Stimulated activated CD4-positive, alpha-beta T cell treated with anti-CD3 and anti-CD28 coated beads, Interleukin-4, amount 100 ng/mL, for 24 hours (primary cell): ENCODE measurements at regions not wholly inside any gene's neighbourhood (a gene's known extent, or its start where the extent isn't known, plus 50 kb on each side); places are given as distances from the start of the nearest gene placed in this dataset.

ENCODE experiments used
- DNase-seq: peaks from one replicate; pipeline ENCODE4 v3.0.0-alpha.2; 2020

GRCh38 chr7:46746695-46747687, 825.9 kb upstream of the IGFBP3 start:
- DNase-seq: no peak

GRCh38 chr7:46745707-46746090, 824.6 kb upstream of the IGFBP3 start:
- DNase-seq: no peak

- no peak for DNase-seq
Measured at GRCh38 chr7:46744957-46745706, 824.1 kb upstream of the IGFBP3 start.

- no peak for DNase-seq
Measured at GRCh38 chr7:46742601-46743000, 821.5 kb upstream of the IGFBP3 start.

GRCh38 chr7:46741938-46742540, 821.0 kb upstream of the IGFBP3 start:
- no peak for DNase-seq

- DNase-seq: no peak
Measured at GRCh38 chr7:46741181-46741580, 820.1 kb upstream of the IGFBP3 start.

GRCh38 chr7:46739518-46740234, 818.6 kb upstream of the IGFBP3 start:
- no peak for DNase-seq

- DNase-seq: no peak
Measured at GRCh38 chr7:46738796-46739195, 817.7 kb upstream of the IGFBP3 start.

GRCh38 chr7:46738165-46738564, 817.1 kb upstream of the IGFBP3 start:
- no peak for DNase-seq

- no peak for DNase-seq
Measured at GRCh38 chr7:46725838-46726237, 804.8 kb upstream of the IGFBP3 start.

GRCh38 chr7:46725136-46725535, 804.1 kb upstream of the IGFBP3 start:
- DNase-seq: no peak

- DNase-seq: no peak
Measured at GRCh38 chr7:46723742-46724141, 802.7 kb upstream of the IGFBP3 start.

- DNase-seq: no peak
Measured at GRCh38 chr7:46723003-46723402, 801.9 kb upstream of the IGFBP3 start.

- DNase-seq: no peak
Measured at GRCh38 chr7:46720761-46721160, 799.7 kb upstream of the IGFBP3 start.

- no peak for DNase-seq
Measured at GRCh38 chr7:46719616-46720015, 798.5 kb upstream of the IGFBP3 start.

- no peak for DNase-seq
Measured at GRCh38 chr7:46716926-46717325, 795.9 kb upstream of the IGFBP3 start.

GRCh38 chr7:46715579-46715978, 794.5 kb upstream of the IGFBP3 start:
- DNase-seq: no peak

GRCh38 chr7:46714904-46715303, 793.8 kb upstream of the IGFBP3 start:
- no peak for DNase-seq

- no peak for DNase-seq
Measured at GRCh38 chr7:46713868-46714596, 793.0 kb upstream of the IGFBP3 start.

- DNase-seq: no peak
Measured at GRCh38 chr7:46710927-46711326, 789.9 kb upstream of the IGFBP3 start.

- DNase-seq: no peak
Measured at GRCh38 chr7:46707973-46708372, 786.9 kb upstream of the IGFBP3 start.
